Left ventricle myocardium inferior (tissue), 1 donor: ENCODE measurements at regions not wholly inside any gene's neighbourhood (a gene's known extent, or its start where the extent isn't known, plus 50 kb on each side); places are given as distances from the start of the nearest gene placed in this dataset.
A peak's percentile ranks its signal among the peaks of the same experiment; 100 is the strongest.

ENCODE experiments used
- DNase-seq: peaks from one replicate; pipeline ENCODE4 v3.0.0-alpha.2; 2020
- H3K27ac ChIP-seq: fragments of 200-600 bp; replicated peaks from 2 replicates; pipeline ENCODE4 v1.8.0; 2021
- H3K27me3 ChIP-seq: fragments of 200-600 bp; 2 replicates; pipeline ENCODE4 v1.8.0; 2021; ENCODE audit warnings: low read depth
- H3K36me3 ChIP-seq: fragments of 200-600 bp; 2 replicates; pipeline ENCODE4 v1.8.0; 2021
- H3K4me1 ChIP-seq: fragments of 200-600 bp; 2 replicates; pipeline ENCODE4 v1.8.0; 2021
- H3K4me3 ChIP-seq: fragments of 200-600 bp; 2 replicates; pipeline ENCODE4 v1.8.0; 2021; ENCODE audit warnings: mild to moderate bottlenecking, moderate library complexity
- H3K9me3 ChIP-seq: fragments of 200-600 bp; replicated peaks from 2 replicates; pipeline ENCODE4 v1.8.0; 2021
- CTCF ChIP-seq: fragments of 200-600 bp; IDR thresholded peaks from 2 replicates; pipeline ENCODE4 v1.8.0; 2021; ENCODE audit warnings: antibody characterized with exemption, mild to moderate bottlenecking, borderline replicate concordance
- intact Hi-C: fragments of 100-400 bp; cut with micrococcal nuclease; formaldehyde crosslinking; loops from one replicate; pipeline ENCODE4 v1.11.0; 2022
- donor health status: DM: no; HTN: yes; CAD: no; lungs with severe emphysema.

- Histone ChIP-seq H3K4me1 (no peaks in the 10 kb centered on the region), H3K27ac (no peak overlapping the region), H3K27me3 (no peaks in the 10 kb centered on the region), H3K4me3 (no peak overlapping the region), H3K36me3 (no peaks in the 10 kb centered on the region), H3K9me3 (no peaks in the 10 kb centered on the region)
- TF ChIP-seq CTCF, result no peak
- DNase-seq, result no peak
- intact Hi-C loops, result no loop called here
These were observed 453.4 kb upstream of the CELF2 start for GRCh38 chr10:10564081-10564794.

DNA sequence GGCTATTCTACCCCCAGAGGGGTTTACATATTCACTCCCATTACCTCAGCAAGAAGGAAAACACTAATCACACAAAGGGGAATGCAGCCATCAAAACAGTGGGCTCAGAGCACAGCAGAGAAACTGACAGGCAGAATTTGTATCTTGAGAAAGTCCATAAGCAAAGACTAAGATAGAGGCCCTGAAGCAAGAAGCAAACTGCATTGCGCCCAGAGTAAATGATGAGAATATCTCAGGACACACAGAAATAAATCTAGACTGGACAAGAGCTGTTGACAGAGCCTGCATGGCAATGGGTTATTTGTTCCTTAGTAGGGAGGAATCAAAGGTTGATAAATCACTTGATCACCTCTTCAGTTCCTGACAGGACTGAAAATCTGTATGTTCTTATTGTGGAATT is 440.7 kb upstream of the CELF2 start:
- no peak for TF ChIP-seq CTCF
- Histone ChIP-seq H3K27me3 (no peaks in the 10 kb centered on the region), H3K4me1 (peaks cover 14% of the 10 kb centered on the region), H3K27ac (no peak overlapping the region), H3K4me3 (no peak overlapping the region), H3K9me3 (no peaks in the 10 kb centered on the region), H3K36me3 (no peaks in the 10 kb centered on the region)
- no peak for DNase-seq
- intact Hi-C loops, result no loop called here

DNA sequence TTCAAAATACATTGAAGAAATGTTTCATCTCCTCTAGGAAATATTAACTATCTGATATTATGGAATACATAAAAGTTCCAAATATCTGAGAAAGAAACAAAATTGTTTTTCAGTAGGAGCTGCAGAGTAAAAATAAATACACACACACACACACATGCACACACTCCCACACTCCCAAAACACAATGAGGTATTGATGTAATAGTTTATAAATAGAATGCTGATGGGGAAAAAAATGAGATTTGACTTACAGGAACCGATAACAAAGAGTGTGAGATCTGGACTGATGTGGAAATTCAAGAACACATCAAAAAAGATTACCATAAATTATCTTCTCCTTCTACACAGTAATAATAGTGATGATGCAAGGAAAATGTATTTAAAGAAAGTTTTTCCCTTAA is 438.0 kb upstream of the CELF2 start:
- Histone ChIP-seq H3K4me1 (peaks cover 14% of the 10 kb centered on the region), H3K4me3 (no peak overlapping the region), H3K9me3 (no peaks in the 10 kb centered on the region), H3K36me3 (no peaks in the 10 kb centered on the region), H3K27me3 (no peaks in the 10 kb centered on the region), H3K27ac (no peak overlapping the region)
- intact Hi-C loops, result no loop called here
- no peak for TF ChIP-seq CTCF
- no peak for DNase-seq

DNA sequence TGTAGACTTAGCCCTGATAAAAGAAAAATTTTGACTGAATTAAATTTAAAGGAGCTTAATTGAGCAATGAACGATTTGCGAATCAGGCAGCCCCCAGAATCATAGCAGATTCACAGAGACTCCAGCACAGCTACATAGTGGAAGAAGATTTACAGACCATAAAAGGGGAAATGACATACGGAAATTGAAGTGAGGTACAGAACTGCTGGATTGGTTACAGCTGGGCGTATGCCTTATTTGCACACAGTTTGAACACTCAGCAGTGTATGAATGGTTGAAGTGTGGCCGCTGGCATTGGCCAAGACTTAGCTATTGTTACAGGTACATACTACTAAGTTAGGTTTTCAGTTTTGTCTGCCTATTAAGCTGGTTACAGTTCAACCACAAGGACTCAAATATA is 433.5 kb upstream of the CELF2 start:
- Histone ChIP-seq H3K4me3 (no peak overlapping the region), H3K9me3 (no peaks in the 10 kb centered on the region), H3K27me3 (no peaks in the 10 kb centered on the region), H3K27ac (no peak overlapping the region), H3K36me3 (no peaks in the 10 kb centered on the region), H3K4me1 (peaks cover 12% of the 10 kb centered on the region)
- intact Hi-C loops, result no loop called here
- TF ChIP-seq CTCF, result no peak
- no peak for DNase-seq

- TF ChIP-seq CTCF, result no peak
- H3K4me3 ChIP-seq, result no peak overlapping the region
- H3K27ac ChIP-seq, result peak overlapping the region; percentile 2
- H3K36me3 ChIP-seq, result no peaks in the 10 kb centered on the region
- intact Hi-C loops, result no loop called here
- no peaks in the 10 kb centered on the region for H3K27me3 ChIP-seq
- peaks cover 12% of the 10 kb centered on the region for H3K4me1 ChIP-seq
- DNase-seq, result no peak
- H3K9me3 ChIP-seq, result no peaks in the 10 kb centered on the region
These were observed 429.8 kb upstream of the CELF2 start for GRCh38 chr10:10587744-10588393.
